ENCODE measurements at regions not wholly inside any gene's neighbourhood (a gene's known extent, or its start where the extent isn't known, plus 50 kb on each side); places are given as distances from the start of the nearest gene placed in this dataset.
"Not testable (repeated sequence)": the region's sequence is repeated elsewhere in the genome, so short reads cannot be mapped to it uniquely, and the experiment has no call there.

GRCh38 chr3:144966560-144966959 lies 994.9 kb downstream of the DIPK2A start:
- no peaks in the 10 kb centered on the region for H3K4me1 Mint-ChIP-seq (ENCODE audit: low read depth, unreplicated experiment)
- CTCF ChIA-PET: no interaction called here
- peaks cover 2% of the 10 kb centered on the region for H3K9me3 Mint-ChIP-seq (ENCODE audit: low read depth, unreplicated experiment)
- intact Hi-C loops (cut with micrococcal nuclease; ENCODE audit: unreplicated experiment): no loop called here
- TF ChIP-seq CTCF (IDR thresholded peaks at IDR 0.05; ENCODE audit: unreplicated experiment): no peak
- no peak for DNase-seq
- H3K27ac Mint-ChIP-seq (ENCODE audit: unreplicated experiment): no peak overlapping the region
- no TSS peak for BruUV-seq (replicated peaks)
- H3K36me3 Mint-ChIP-seq (ENCODE audit: insufficient read depth, unreplicated experiment): no peaks in the 10 kb centered on the region
- H3K27me3 Mint-ChIP-seq (ENCODE audit: unreplicated experiment): no peaks in the 10 kb centered on the region
- H3K4me3 Mint-ChIP-seq (ENCODE audit: low read depth, unreplicated experiment): no peak overlapping the region

- intact Hi-C loops (cut with micrococcal nuclease; ENCODE audit: unreplicated experiment): no loop called here
- TF ChIP-seq CTCF (IDR thresholded peaks at IDR 0.05; ENCODE audit: unreplicated experiment): no peak
- H3K9me3 Mint-ChIP-seq (ENCODE audit: low read depth, unreplicated experiment): no peaks in the 10 kb centered on the region
- no peak for DNase-seq
- no peak overlapping the region for H3K4me3 Mint-ChIP-seq (ENCODE audit: low read depth, unreplicated experiment)
- no peak overlapping the region for H3K27ac Mint-ChIP-seq (ENCODE audit: unreplicated experiment)
- no TSS peak for BruUV-seq (replicated peaks)
- H3K4me1 Mint-ChIP-seq (ENCODE audit: low read depth, unreplicated experiment): no peaks in the 10 kb centered on the region
- H3K27me3 Mint-ChIP-seq (ENCODE audit: unreplicated experiment): no peaks in the 10 kb centered on the region
- CTCF ChIA-PET: no interaction called here
- H3K36me3 Mint-ChIP-seq (ENCODE audit: insufficient read depth, unreplicated experiment): no peaks in the 10 kb centered on the region
These were observed 997.2 kb downstream of the DIPK2A start for GRCh38 chr3:144968750-144969350.

- BruUV-seq (replicated peaks); H3K4me3 Mint-ChIP-seq (ENCODE audit: low read depth, unreplicated experiment); H3K27me3 Mint-ChIP-seq (ENCODE audit: unreplicated experiment); DNase-seq; CTCF ChIA-PET; H3K9me3 Mint-ChIP-seq (ENCODE audit: low read depth, unreplicated experiment); intact Hi-C loops (cut with micrococcal nuclease; ENCODE audit: unreplicated experiment); H3K4me1 Mint-ChIP-seq (ENCODE audit: low read depth, unreplicated experiment); H3K27ac Mint-ChIP-seq (ENCODE audit: unreplicated experiment); H3K36me3 Mint-ChIP-seq (ENCODE audit: insufficient read depth, unreplicated experiment): not testable (repeated sequence)
These were observed 1012.9 kb downstream of the DIPK2A start for GRCh38 chr3:144984481-144984880.

- peaks cover 7% of the 10 kb centered on the region for H3K4me1 Mint-ChIP-seq (ENCODE audit: low read depth, unreplicated experiment)
- CTCF ChIA-PET: no interaction called here
- DNase-seq: no peak
- no peaks in the 10 kb centered on the region for H3K36me3 Mint-ChIP-seq (ENCODE audit: insufficient read depth, unreplicated experiment)
- peaks cover 4% of the 10 kb centered on the region for H3K9me3 Mint-ChIP-seq (ENCODE audit: low read depth, unreplicated experiment)
- H3K4me3 Mint-ChIP-seq (ENCODE audit: low read depth, unreplicated experiment): no peak overlapping the region
- intact Hi-C loops (cut with micrococcal nuclease; ENCODE audit: unreplicated experiment): no loop called here
- no TSS peak for BruUV-seq (replicated peaks)
- TF ChIP-seq CTCF (IDR thresholded peaks at IDR 0.05; ENCODE audit: unreplicated experiment): no peak
- H3K27me3 Mint-ChIP-seq (ENCODE audit: unreplicated experiment): no peaks in the 10 kb centered on the region
- no peak overlapping the region for H3K27ac Mint-ChIP-seq (ENCODE audit: unreplicated experiment)
These were observed 1018.2 kb downstream of the DIPK2A start for GRCh38 chr3:144989807-144990206.

- Mint-ChIP-seq H3K27ac (ENCODE audit: unreplicated experiment) (no peak overlapping the region), H3K4me3 (ENCODE audit: low read depth, unreplicated experiment) (no peak overlapping the region), H3K9me3 (ENCODE audit: low read depth, unreplicated experiment) (peaks cover 12% of the 10 kb centered on the region), H3K27me3 (ENCODE audit: unreplicated experiment) (no peaks in the 10 kb centered on the region), H3K36me3 (ENCODE audit: insufficient read depth, unreplicated experiment) (no peaks in the 10 kb centered on the region), H3K4me1 (ENCODE audit: low read depth, unreplicated experiment) (peaks cover 17% of the 10 kb centered on the region)
- intact Hi-C loops (cut with micrococcal nuclease; ENCODE audit: unreplicated experiment): no loop called here
- BruUV-seq (replicated peaks): no TSS peak
- no peak for DNase-seq
- CTCF ChIA-PET: no interaction called here
- TF ChIP-seq CTCF (IDR thresholded peaks at IDR 0.05; ENCODE audit: unreplicated experiment): no peak
These were observed 1024.2 kb downstream of the DIPK2A start for GRCh38 chr3:144995856-144996255.

Measured in Calu3 (cell line).